ENCODE measurements at regions not wholly inside any gene's neighbourhood (a gene's known extent, or its start where the extent isn't known, plus 50 kb on each side); places are given as distances from the start of the nearest gene placed in this dataset.

- no peak overlapping the region for H3K27ac Mint-ChIP-seq (ENCODE audit: low read depth, unreplicated experiment)
Observed at GRCh38 chr1:168921629-168922028, 184.9 kb upstream of the ATP1B1 start.

GRCh38 chr1:168923521-168924136, 182.9 kb upstream of the ATP1B1 start:
- Mint-ChIP-seq H3K27me3 (ENCODE audit: insufficient read depth, unreplicated experiment) (no peaks in the 10 kb centered on the region), H3K9me3 (ENCODE audit: unreplicated experiment) (no peaks in the 10 kb centered on the region), H3K4me3 (ENCODE audit: unreplicated experiment) (no peak overlapping the region), H3K27ac (ENCODE audit: low read depth, unreplicated experiment) (no peak overlapping the region), H3K36me3 (ENCODE audit: insufficient read depth, unreplicated experiment) (no peaks in the 10 kb centered on the region), H3K4me1 (ENCODE audit: insufficient read depth, unreplicated experiment) (peaks cover 11% of the 10 kb centered on the region)
- no peak for TF ChIP-seq CTCF (IDR thresholded peaks at IDR 0.05; ENCODE audit: unreplicated experiment)
- no peak for DNase-seq (ENCODE audit: unreplicated experiment)
- intact Hi-C loops (cut with micrococcal nuclease), result loop anchor here (10.0 kb wide), 1 partner anchor 111 kb away; no protein-coding TSS in a partner anchor
- ChIA-PET CTCF (interaction anchor here (0.6 to 0.9 kb wide), 2 partner anchors 180 to 581 kb away, joined by 3 to 4 read pairs; no protein-coding TSS in a partner anchor), POLR2A (interaction anchor here (1.5 kb wide), 1 partner anchor 18 kb away, joined by 3 read pairs; no protein-coding TSS in a partner anchor)
- BruUV-seq (replicated peaks), result no TSS peak

More at GRCh38 chr1:168921629-168922028, 184.9 kb upstream of the ATP1B1 start:
- Mint-ChIP-seq H3K27me3 (ENCODE audit: insufficient read depth, unreplicated experiment) (no peaks in the 10 kb centered on the region), H3K36me3 (ENCODE audit: insufficient read depth, unreplicated experiment) (no peaks in the 10 kb centered on the region), H3K4me3 (ENCODE audit: unreplicated experiment) (no peak overlapping the region), H3K4me1 (ENCODE audit: insufficient read depth, unreplicated experiment) (peaks cover 11% of the 10 kb centered on the region), H3K9me3 (ENCODE audit: unreplicated experiment) (no peaks in the 10 kb centered on the region)
- ChIA-PET POLR2A (no interaction called here), CTCF (interaction anchor here (0.9 kb wide), 2 partner anchors 14 to 62 kb away, joined by 3 read pairs; no protein-coding TSS in a partner anchor)
- intact Hi-C loops (cut with micrococcal nuclease), result loop anchor here (10.0 kb wide), 1 partner anchor 113 kb away; no protein-coding TSS in a partner anchor
- BruUV-seq (replicated peaks), result no TSS peak
- no peak for DNase-seq (ENCODE audit: unreplicated experiment)
- TF ChIP-seq CTCF (IDR thresholded peaks at IDR 0.05; ENCODE audit: unreplicated experiment), result no peak

- ChIA-PET CTCF (no interaction called here), POLR2A (interaction anchor here (0.6 to 1.5 kb wide), 3 partner anchors 11 to 144 kb away, joined by 3 read pairs; no protein-coding TSS in a partner anchor)
- no peak for TF ChIP-seq CTCF (IDR thresholded peaks at IDR 0.05; ENCODE audit: unreplicated experiment)
- BruUV-seq (replicated peaks), result no TSS peak
- Mint-ChIP-seq H3K27ac (ENCODE audit: low read depth, unreplicated experiment) (no peak overlapping the region), H3K4me3 (ENCODE audit: unreplicated experiment) (no peak overlapping the region), H3K27me3 (ENCODE audit: insufficient read depth, unreplicated experiment) (no peaks in the 10 kb centered on the region), H3K4me1 (ENCODE audit: insufficient read depth, unreplicated experiment) (peaks cover 5% of the 10 kb centered on the region), H3K9me3 (ENCODE audit: unreplicated experiment) (no peaks in the 10 kb centered on the region), H3K36me3 (ENCODE audit: insufficient read depth, unreplicated experiment) (no peaks in the 10 kb centered on the region)
- no peak for DNase-seq (ENCODE audit: unreplicated experiment)
- intact Hi-C loops (cut with micrococcal nuclease), result loop anchor here (10.0 kb wide), 1 partner anchor 110 kb away; no protein-coding TSS in a partner anchor
Observed at GRCh38 chr1:168924976-168925375, 181.5 kb upstream of the ATP1B1 start.

GRCh38 chr1:168926236-168926635, 180.3 kb upstream of the ATP1B1 start:
- Mint-ChIP-seq H3K27me3 (ENCODE audit: insufficient read depth, unreplicated experiment) (no peaks in the 10 kb centered on the region), H3K4me3 (ENCODE audit: unreplicated experiment) (no peak overlapping the region), H3K27ac (ENCODE audit: low read depth, unreplicated experiment) (no peak overlapping the region), H3K9me3 (ENCODE audit: unreplicated experiment) (no peaks in the 10 kb centered on the region), H3K36me3 (ENCODE audit: insufficient read depth, unreplicated experiment) (no peaks in the 10 kb centered on the region), H3K4me1 (ENCODE audit: insufficient read depth, unreplicated experiment) (no peaks in the 10 kb centered on the region)
- POLR2A ChIA-PET, result no interaction called here
- no peak for TF ChIP-seq CTCF (IDR thresholded peaks at IDR 0.05; ENCODE audit: unreplicated experiment)
- CTCF ChIA-PET, result interaction anchor here (0.6 kb wide), 1 partner anchor 16 kb away, joined by 3 read pairs; no protein-coding TSS in a partner anchor
- intact Hi-C loops (cut with micrococcal nuclease), result loop anchor here (10.0 kb wide), 1 partner anchor 109 kb away; no protein-coding TSS in a partner anchor
- BruUV-seq (replicated peaks), result no TSS peak
- no peak for DNase-seq (ENCODE audit: unreplicated experiment)
